ENCODE measurements at regions not wholly inside any gene's neighbourhood (a gene's known extent, or its start where the extent isn't known, plus 50 kb on each side); places are given as distances from the start of the nearest gene placed in this dataset.

- no peaks in the 10 kb centered on the region for H3K4me1 Mint-ChIP-seq
- H3K27me3 Mint-ChIP-seq, result peaks cover 8% of the 10 kb centered on the region
- no peak overlapping the region for H3K27ac Mint-ChIP-seq
- H3K36me3 Mint-ChIP-seq, result no peaks in the 10 kb centered on the region
- no peak overlapping the region for H3K4me3 Mint-ChIP-seq
- peaks cover 0 to 5% (median 3%) of the 10 kb centered on the region in 3 donors for H3K9me3 Mint-ChIP-seq
These were observed 113.6 kb downstream of the GALC start for GRCh38 chr14:87879389-87879788.

DNA sequence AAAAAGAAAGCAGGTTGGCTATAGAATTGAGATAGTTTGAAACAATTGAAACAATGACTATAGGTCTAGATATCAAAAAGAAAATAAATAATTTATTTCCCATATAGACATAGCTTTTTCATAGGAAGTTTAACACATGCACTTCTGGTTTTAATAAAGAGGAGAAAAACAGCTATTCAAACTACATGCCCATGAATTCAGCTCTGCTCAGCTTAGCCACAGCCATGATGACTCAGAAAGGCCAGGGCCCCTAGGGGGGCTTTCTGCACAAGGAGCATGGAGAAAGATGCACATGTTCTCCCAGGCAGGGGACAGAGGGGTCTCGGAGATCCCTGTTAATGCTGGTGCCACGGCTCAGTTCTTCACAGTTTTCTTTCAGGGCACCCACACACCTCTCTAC is 114.0 kb downstream of the GALC start:
- Mint-ChIP-seq H3K27me3 (peaks cover 8% of the 10 kb centered on the region), H3K4me3 (no peak overlapping the region), H3K9me3 (peaks cover 0 to 5% (median 3%) of the 10 kb centered on the region in 3 donors), H3K36me3 (no peaks in the 10 kb centered on the region), H3K27ac (no peak overlapping the region), H3K4me1 (no peaks in the 10 kb centered on the region)

DNA sequence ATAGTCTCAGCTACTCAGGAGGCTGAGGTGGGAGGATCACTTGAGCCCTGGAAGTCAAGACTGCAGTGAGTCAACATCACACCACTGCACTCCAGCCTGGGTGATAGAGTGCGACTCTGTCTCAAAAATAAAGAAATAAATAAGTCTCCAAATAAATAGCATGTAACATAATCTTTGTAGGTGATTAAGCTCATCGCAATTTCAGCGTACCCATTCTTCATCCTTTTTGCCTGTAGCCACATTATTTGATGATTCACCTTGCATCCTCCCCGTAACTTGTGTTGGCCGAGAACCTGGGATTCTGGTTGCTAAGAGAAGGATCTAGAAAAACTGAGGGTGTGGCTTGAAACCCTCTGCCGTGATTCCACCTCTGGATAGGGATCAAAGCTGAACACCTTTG is 115.1 kb downstream of the GALC start:
- Mint-ChIP-seq H3K36me3 (no peaks in the 10 kb centered on the region), H3K27ac (no peak overlapping the region), H3K27me3 (peaks cover 3% of the 10 kb centered on the region), H3K9me3 (peaks cover 0 to 4% (median 3%) of the 10 kb centered on the region in 3 donors), H3K4me3 (no peak overlapping the region), H3K4me1 (no peaks in the 10 kb centered on the region)

- no peaks in the 10 kb centered on the region for H3K36me3 Mint-ChIP-seq
- no peaks in the 10 kb centered on the region for H3K27me3 Mint-ChIP-seq
- peaks cover 0 to 2% (median 2%) of the 10 kb centered on the region in 3 donors for H3K9me3 Mint-ChIP-seq
- H3K4me3 Mint-ChIP-seq, result no peak overlapping the region
- H3K27ac Mint-ChIP-seq, result no peak overlapping the region
- no peaks in the 10 kb centered on the region for H3K4me1 Mint-ChIP-seq
These were observed 118.3 kb downstream of the GALC start for GRCh38 chr14:87874676-87875075.

DNA sequence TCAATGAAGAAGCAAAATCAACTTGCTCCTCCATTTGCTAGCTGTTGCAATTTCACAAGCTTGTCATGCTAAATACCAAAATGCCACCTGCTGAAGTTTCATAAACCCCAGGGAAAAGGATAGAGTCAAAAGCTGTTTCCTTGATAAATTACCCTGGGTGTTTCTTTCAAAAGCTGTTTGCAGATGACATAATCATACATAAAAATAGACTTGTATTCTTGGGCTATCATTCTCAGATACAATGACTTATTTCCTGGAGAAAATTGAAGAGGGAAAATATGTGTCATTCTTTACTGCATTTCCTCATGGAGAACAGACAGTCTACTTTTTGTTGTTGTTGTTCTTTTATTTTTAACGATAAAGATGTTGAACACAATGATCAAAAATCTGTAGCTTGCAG is 119.2 kb downstream of the GALC start:
- Mint-ChIP-seq H3K4me3 (no peak overlapping the region), H3K36me3 (no peaks in the 10 kb centered on the region), H3K27ac (no peak overlapping the region), H3K9me3 (peaks cover 0 to 2% (median 2%) of the 10 kb centered on the region in 3 donors), H3K4me1 (no peaks in the 10 kb centered on the region), H3K27me3 (no peaks in the 10 kb centered on the region)

DNA sequence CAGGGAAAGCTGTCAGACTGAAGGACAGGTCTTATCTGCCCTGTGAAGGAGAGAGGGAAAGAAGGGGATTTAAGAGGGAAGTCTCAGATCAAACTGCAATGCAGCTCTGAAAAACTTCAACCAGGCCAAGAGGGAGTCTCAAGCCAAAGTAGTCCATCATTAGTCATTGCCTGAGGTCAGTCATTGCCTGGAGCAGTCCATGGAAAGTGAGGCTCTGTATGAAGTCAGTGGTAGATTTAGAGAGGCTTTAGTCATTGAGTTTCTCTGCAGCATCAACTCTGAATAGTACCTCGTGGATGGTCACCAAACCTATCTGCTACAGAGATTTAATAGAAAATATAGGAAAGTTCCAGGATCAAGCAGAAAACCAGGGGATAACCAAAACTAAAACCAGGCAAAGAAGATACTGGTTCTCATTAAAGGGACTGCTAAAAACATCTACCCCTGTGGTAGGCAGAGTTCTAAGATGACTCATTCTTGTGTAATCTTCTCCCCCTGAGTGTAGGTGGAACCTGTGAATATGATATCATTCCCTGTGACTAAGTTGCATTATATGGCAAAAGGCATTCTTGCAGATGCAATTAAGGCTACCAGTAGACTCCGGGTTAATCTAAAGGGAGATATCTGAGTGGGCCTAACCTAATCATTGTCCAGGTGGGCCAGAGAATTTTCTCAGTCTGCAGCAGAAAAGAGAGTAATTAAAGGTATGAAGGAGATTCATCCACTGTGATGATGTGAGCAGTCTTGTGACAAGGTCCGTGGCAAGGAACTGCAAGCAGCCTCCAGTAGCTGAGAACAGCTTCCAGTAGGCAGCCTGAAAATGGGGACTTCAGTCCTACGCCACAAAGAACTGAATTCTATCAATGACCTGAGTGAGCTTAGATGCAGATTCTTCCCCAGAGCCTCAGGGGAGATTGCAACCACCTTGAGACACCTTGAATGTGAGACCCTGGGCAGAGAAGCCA is 123.1 kb downstream of the GALC start:
- Mint-ChIP-seq H3K4me3 (no peak overlapping the region), H3K27ac (no peak overlapping the region), H3K36me3 (no peaks in the 10 kb centered on the region), H3K9me3 (peaks cover 0 to 3% (median 2%) of the 10 kb centered on the region in 3 donors), H3K4me1 (no peaks in the 10 kb centered on the region), H3K27me3 (no peaks in the 10 kb centered on the region)

- no peaks in the 10 kb centered on the region for H3K36me3 Mint-ChIP-seq
- H3K27me3 Mint-ChIP-seq, result no peaks in the 10 kb centered on the region
- no peak overlapping the region for H3K4me3 Mint-ChIP-seq
- no peak overlapping the region for H3K27ac Mint-ChIP-seq
- no peaks in the 10 kb centered on the region for H3K4me1 Mint-ChIP-seq
- peaks cover 0 to 3% (median 2%) of the 10 kb centered on the region in 3 donors for H3K9me3 Mint-ChIP-seq
These were observed 124.1 kb downstream of the GALC start for GRCh38 chr14:87868920-87869319.

DNA sequence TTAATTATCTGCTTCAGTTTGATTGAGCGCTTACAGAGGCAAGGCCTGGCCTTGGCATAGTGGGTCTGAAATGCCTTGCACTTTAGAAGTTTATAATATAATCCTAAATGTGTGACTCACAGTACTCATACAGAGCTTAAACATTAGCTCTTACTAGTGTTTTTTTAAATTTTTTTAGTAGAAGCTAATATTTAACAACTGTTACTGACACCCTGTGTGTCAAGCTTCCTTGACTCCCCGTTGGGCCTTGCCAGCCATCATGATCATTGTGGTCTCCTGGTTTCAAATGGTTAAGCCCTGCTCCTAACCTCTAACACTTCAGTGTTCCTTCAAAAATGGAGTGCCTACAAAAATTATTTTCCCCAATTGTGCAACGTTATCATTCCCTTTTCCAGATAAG is 126.9 kb downstream of the GALC start:
- no peaks in the 10 kb centered on the region for H3K4me1 Mint-ChIP-seq
- H3K4me3 Mint-ChIP-seq, result no peak overlapping the region
- H3K27me3 Mint-ChIP-seq, result no peaks in the 10 kb centered on the region
- peaks cover 0 to 1% (median 0%) of the 10 kb centered on the region in 3 donors for H3K9me3 Mint-ChIP-seq
- no peak overlapping the region for H3K27ac Mint-ChIP-seq
- H3K36me3 Mint-ChIP-seq, result no peaks in the 10 kb centered on the region

DNA sequence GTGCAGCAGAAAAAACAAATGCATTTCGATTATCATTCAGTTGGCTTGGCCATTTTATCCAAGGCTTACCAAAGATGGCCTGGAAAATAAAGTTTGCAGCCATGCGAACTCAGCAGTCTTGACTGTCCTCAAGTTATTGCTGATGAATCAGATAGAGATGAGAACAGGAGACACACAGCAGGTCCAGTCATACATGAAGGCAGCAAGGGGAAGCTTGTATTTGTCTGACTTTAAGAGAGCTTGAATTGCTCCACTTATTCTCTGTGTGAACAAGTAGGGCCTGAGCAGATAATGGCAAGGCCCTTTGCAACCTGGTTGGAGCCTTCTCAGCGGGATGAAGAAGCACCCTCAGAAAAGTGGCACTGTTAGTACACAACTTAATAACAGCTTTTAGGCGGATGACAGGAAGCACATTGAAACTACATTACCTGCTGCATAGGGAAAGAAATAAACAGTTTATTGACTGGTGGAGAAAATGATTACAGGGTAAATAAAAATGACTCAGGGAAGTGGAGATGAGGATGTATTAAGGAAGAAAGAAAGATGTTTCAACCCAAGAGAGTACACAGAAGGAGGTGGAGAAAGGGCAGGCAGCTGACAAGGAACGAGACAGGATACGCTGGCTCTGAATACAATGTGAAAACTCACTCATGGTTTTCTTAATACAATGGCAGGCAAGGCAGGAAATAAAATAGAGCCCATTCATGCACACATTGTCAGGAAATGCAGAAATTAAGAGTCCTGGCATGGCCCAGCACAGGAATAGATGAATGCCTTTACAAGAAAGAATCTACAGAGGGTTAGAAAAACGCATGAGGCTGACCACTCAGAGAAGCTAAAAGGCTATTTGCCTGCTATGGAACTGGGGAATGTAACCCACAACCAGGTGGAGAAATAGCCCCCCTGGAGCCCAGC is 128.4 kb downstream of the GALC start:
- no peaks in the 10 kb centered on the region for H3K36me3 Mint-ChIP-seq
- H3K27ac Mint-ChIP-seq, result peak overlapping the region in 1 of 3 donors; percentile 40
- peaks cover 0 to 3% (median 1%) of the 10 kb centered on the region in 3 donors for H3K9me3 Mint-ChIP-seq
- H3K4me3 Mint-ChIP-seq, result no peak overlapping the region
- H3K27me3 Mint-ChIP-seq, result no peaks in the 10 kb centered on the region
- H3K4me1 Mint-ChIP-seq, result no peaks in the 10 kb centered on the region

DNA sequence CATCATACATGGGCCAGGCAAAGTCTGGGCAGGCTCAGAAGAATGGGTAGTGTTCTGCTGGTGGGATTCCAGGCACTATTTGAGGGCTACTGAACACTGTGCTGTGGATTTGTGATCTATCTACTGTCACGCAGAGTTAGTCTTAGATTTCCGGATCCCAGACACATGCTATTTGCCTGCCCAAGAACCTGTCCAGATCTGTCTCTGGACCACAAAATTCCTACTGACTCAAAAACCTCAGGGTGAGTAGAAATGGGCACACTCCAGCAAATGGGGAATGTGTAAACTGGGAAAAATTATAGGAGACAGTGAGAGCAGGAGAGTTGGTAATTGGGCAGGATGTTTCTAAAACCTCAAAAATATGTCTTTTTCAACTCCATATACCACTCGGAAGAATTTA is 129.9 kb downstream of the GALC start:
- Mint-ChIP-seq H3K27me3 (no peaks in the 10 kb centered on the region), H3K9me3 (peaks cover 0 to 3% (median 1%) of the 10 kb centered on the region in 3 donors), H3K36me3 (no peaks in the 10 kb centered on the region), H3K4me1 (no peaks in the 10 kb centered on the region), H3K27ac (no peak overlapping the region), H3K4me3 (no peak overlapping the region)

GRCh38 chr14:87852107-87852506 is 140.9 kb downstream of the GALC start:
- H3K4me1 Mint-ChIP-seq, result no peaks in the 10 kb centered on the region
- H3K36me3 Mint-ChIP-seq, result no peaks in the 10 kb centered on the region
- H3K9me3 Mint-ChIP-seq, result peaks cover 0 to 2% (median 0%) of the 10 kb centered on the region in 3 donors
- H3K27ac Mint-ChIP-seq, result no peak overlapping the region
- H3K27me3 Mint-ChIP-seq, result no peaks in the 10 kb centered on the region
- H3K4me3 Mint-ChIP-seq, result no peak overlapping the region

DNA sequence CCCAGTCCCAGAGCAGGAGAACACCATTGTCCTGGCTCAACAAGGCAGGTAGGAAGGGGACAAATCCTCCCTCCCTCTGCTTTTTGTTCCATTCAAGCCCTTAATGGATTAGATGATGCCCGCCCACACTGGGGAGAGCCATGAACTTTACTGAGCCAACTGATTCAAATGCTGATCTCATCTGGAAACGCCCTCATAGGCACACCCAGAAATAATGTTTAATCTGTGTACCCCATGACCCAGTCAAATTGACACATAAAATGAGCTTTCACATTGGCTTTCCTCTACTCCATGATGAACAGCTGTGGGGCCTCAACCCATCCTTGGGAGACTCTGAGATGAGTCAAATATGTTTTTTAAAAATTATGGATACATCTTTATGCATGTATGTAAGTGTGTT is 141.8 kb downstream of the GALC start:
- no peaks in the 10 kb centered on the region for H3K9me3 Mint-ChIP-seq
- no peaks in the 10 kb centered on the region for H3K4me1 Mint-ChIP-seq
- no peak overlapping the region for H3K4me3 Mint-ChIP-seq
- no peak overlapping the region for H3K27ac Mint-ChIP-seq
- H3K36me3 Mint-ChIP-seq, result no peaks in the 10 kb centered on the region
- H3K27me3 Mint-ChIP-seq, result no peaks in the 10 kb centered on the region

DNA sequence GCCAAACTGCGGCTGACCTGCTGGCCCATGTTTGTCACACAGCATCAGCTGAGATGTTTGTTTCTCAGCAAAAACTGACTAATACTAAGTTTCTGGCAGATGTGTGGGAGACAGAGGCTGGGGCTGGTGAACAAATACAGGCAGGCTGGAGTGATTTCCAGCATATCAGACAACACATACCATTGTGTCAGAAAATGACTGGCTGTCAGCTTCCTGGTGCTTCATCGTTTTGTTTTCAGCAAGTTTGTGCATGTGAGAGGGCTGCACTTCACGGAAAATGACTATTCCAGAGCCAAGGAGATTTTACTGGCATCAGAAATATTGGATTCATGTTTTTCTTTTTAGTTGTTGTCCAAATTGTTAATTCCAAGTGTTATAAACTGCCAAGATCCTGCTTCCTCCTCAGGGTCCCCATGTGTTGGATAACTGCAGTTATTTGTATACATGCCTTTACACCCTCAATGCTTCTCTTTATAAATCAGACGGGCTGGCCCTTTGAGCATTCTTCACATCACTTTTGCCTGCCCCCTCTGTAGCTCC is 145.7 kb downstream of the GALC start:
- H3K27me3 Mint-ChIP-seq, result no peaks in the 10 kb centered on the region
- no peaks in the 10 kb centered on the region for H3K36me3 Mint-ChIP-seq
- no peak overlapping the region for H3K4me3 Mint-ChIP-seq
- no peak overlapping the region for H3K27ac Mint-ChIP-seq
- no peaks in the 10 kb centered on the region for H3K9me3 Mint-ChIP-seq
- no peaks in the 10 kb centered on the region for H3K4me1 Mint-ChIP-seq

- no peaks in the 10 kb centered on the region for H3K27me3 Mint-ChIP-seq
- no peak overlapping the region for H3K27ac Mint-ChIP-seq
- peaks cover 0 to 7% (median 5%) of the 10 kb centered on the region in 3 donors for H3K9me3 Mint-ChIP-seq
- H3K4me3 Mint-ChIP-seq, result no peak overlapping the region
- no peaks in the 10 kb centered on the region for H3K4me1 Mint-ChIP-seq
- H3K36me3 Mint-ChIP-seq, result no peaks in the 10 kb centered on the region
These were observed 152.1 kb downstream of the GALC start for GRCh38 chr14:87840906-87841305.

- no peak overlapping the region for H3K27ac Mint-ChIP-seq
- H3K4me3 Mint-ChIP-seq, result no peak overlapping the region
These were observed 154.1 kb downstream of the GALC start for GRCh38 chr14:87838931-87839330.

More at GRCh38 chr14:87838931-87839330, 154.1 kb downstream of the GALC start:
- Mint-ChIP-seq H3K36me3 (no peaks in the 10 kb centered on the region), H3K27me3 (no peaks in the 10 kb centered on the region), H3K9me3 (peaks cover 0 to 7% (median 5%) of the 10 kb centered on the region in 3 donors), H3K4me1 (peaks cover 0 to 2% (median 0%) of the 10 kb centered on the region in 3 donors)
